Hepatocyte (in vitro differentiated cells): ENCODE measurements at regions not wholly inside any gene's neighbourhood (a gene's known extent, or its start where the extent isn't known, plus 50 kb on each side); places are given as distances from the start of the nearest gene placed in this dataset.

ENCODE experiments used
- DNase-seq: peaks from one replicate; pipeline ENCODE4 v3.0.0-alpha.2; 2016; ENCODE audit warnings: low spot score
- H2AFZ ChIP-seq: fragments of 200-600 bp; sonication (generic); 2 replicates; pipeline ENCODE4 v1.6.0; 2016; ENCODE audit warnings: antibody characterized with exemption, mild to moderate bottlenecking
- H3K27ac ChIP-seq: fragments of 200-600 bp; sonication (generic); 2 replicates; pipeline ENCODE4 v1.5.1; 2016; ENCODE audit warnings: mild to moderate bottlenecking
- H3K27me3 ChIP-seq: fragments of 200-600 bp; sonication (generic); 2 replicates; pipeline ENCODE4 v1.6.1; 2016
- H3K36me3 ChIP-seq: fragments of 200-600 bp; sonication (generic); replicated peaks from 2 replicates; pipeline ENCODE4 v1.5.1; 2016; ENCODE audit warnings: low read depth; ENCODE audit not compliant: insufficient read depth
- H3K4me1 ChIP-seq: fragments of 200-600 bp; sonication (generic); 2 replicates; pipeline ENCODE4 v1.5.1; 2016; ENCODE audit warnings: mild to moderate bottlenecking, moderate library complexity; ENCODE audit not compliant: insufficient read depth
- H3K4me2 ChIP-seq: fragments of 200-600 bp; sonication (generic); 2 replicates; pipeline ENCODE4 v1.6.0; 2016
- H3K4me3 ChIP-seq: fragments of 200-600 bp; sonication (generic); 2 replicates; pipeline ENCODE4 v1.5.1; 2016; ENCODE audit warnings: mild to moderate bottlenecking
- H3K79me2 ChIP-seq: fragments of 200-600 bp; sonication (generic); 2 replicates; pipeline ENCODE4 v1.6.0; 2017; ENCODE audit warnings: mild to moderate bottlenecking
- H3K9me2 ChIP-seq: fragments of 200-600 bp; sonication (generic); replicated peaks from 2 replicates; pipeline ENCODE4 v1.6.0; 2017; ENCODE audit warnings: mild to moderate bottlenecking; ENCODE audit not compliant: insufficient read depth
- H3K9me3 ChIP-seq: fragments of 200-600 bp; sonication (generic); 2 replicates; pipeline ENCODE4 v1.5.1; 2016; ENCODE audit warnings: low read depth, mild to moderate bottlenecking
- H4K20me1 ChIP-seq: fragments of 200-600 bp; sonication (generic); 2 replicates; pipeline ENCODE4 v1.6.0; 2016; ENCODE audit warnings: mild to moderate bottlenecking; ENCODE audit not compliant: insufficient read depth, poor library complexity, severe bottlenecking
- EZH2 ChIP-seq: fragments of 200-600 bp; sonication (generic); IDR thresholded peaks from 2 replicates; pipeline ENCODE4 v1.6.1; 2016; ENCODE audit warnings: antibody characterized with exemption, mild to moderate bottlenecking, borderline replicate concordance
- EZH2phosphoT487 ChIP-seq: fragments of 200-600 bp; sonication (generic); IDR thresholded peaks from one replicate; pipeline ENCODE4 v1.6.1; 2018; ENCODE audit warnings: antibody characterized with exemption, mild to moderate bottlenecking, low read depth, moderate library complexity; ENCODE audit not compliant: unreplicated experiment, severe bottlenecking
- WGBS: methylation state at CpG from one replicate; pipeline ENCODE4 v1.1.6; 2016; ENCODE audit warnings: low lambda C conversion rate; ENCODE audit errors: missing lambda C conversion rate; 5-methylcytosine and 5-hydroxymethylcytosine counted together
- TF ChIP-seq, protein P1 (sequence below): fragments of 200-600 bp; sonication (generic); IDR thresholded peaks from 2 replicates; pipeline ENCODE4 v1.5.1; 2016; ENCODE audit warnings: antibody characterized with exemption, mild to moderate bottlenecking; ENCODE audit not compliant: poor library complexity

DNA sequence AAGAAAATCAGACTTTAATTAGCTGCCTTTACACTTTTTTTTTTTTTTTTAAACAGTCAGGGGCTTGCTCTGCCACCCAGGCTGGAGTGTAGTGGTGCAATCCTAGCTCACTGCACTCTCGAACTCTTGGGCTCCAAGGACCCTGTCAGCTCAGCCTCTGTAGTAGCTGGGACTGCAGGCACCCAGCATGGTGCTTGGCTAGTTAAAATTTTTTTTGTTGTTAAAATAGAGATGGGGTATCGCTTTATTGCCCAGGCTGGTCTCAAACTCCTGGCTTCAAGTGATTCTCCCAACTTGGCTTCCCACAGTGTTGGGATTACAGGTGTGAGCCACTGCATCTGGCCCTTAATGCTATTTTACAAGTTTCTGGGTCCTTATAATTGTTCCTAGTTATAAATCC, 359.1 kb downstream of the SPRY1 start:
- Histone ChIP-seq H4K20me1 (no peaks in the 10 kb centered on the region), H3K36me3 (no peaks in the 10 kb centered on the region), H3K9me2 (no peaks in the 10 kb centered on the region), H3K4me3 (no peak overlapping the region), H2AFZ (no peak overlapping the region), H3K79me2 (no peaks in the 10 kb centered on the region), H3K27ac (no peak overlapping the region), H3K9me3 (no peaks in the 10 kb centered on the region), H3K27me3 (no peaks in the 10 kb centered on the region), H3K4me2 (no peak overlapping the region), H3K4me1 (no peaks in the 10 kb centered on the region)
- no peak for DNase-seq
- TF ChIP-seq, protein P1, sequence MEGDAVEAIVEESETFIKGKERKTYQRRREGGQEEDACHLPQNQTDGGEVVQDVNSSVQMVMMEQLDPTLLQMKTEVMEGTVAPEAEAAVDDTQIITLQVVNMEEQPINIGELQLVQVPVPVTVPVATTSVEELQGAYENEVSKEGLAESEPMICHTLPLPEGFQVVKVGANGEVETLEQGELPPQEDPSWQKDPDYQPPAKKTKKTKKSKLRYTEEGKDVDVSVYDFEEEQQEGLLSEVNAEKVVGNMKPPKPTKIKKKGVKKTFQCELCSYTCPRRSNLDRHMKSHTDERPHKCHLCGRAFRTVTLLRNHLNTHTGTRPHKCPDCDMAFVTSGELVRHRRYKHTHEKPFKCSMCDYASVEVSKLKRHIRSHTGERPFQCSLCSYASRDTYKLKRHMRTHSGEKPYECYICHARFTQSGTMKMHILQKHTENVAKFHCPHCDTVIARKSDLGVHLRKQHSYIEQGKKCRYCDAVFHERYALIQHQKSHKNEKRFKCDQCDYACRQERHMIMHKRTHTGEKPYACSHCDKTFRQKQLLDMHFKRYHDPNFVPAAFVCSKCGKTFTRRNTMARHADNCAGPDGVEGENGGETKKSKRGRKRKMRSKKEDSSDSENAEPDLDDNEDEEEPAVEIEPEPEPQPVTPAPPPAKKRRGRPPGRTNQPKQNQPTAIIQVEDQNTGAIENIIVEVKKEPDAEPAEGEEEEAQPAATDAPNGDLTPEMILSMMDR, result no peak
- TF ChIP-seq EZH2 (no peak), EZH2phosphoT487 (no peak)
- 93% methylated on average over 2 of the region's 2 CpGs for WGBS

DNA sequence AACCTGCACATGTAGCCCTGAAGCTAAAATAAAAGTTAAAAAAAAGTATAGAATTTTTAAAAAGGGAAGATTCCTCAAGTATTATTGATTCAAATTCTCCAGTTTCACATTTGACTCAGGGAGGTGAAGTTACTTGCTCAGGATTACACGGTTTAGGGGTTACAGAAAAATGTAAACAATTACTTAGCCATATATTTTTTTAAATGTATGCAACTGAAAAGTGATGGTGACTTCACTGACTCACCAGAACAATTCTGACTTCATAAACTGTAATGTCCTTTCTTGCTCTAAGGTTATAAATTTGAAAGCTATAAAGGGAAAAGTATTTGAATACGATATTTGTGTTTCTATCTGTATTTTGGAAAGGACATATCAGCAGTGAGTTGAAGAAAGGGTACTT, 371.2 kb downstream of the SPRY1 start:
- H3K27me3 ChIP-seq, result no peaks in the 10 kb centered on the region
- DNase-seq, result no peak
- H3K9me2 ChIP-seq, result no peaks in the 10 kb centered on the region
- no peak overlapping the region for H3K4me3 ChIP-seq
- no peak overlapping the region for H3K27ac ChIP-seq
- no peaks in the 10 kb centered on the region for H3K79me2 ChIP-seq
- H3K36me3 ChIP-seq, result no peaks in the 10 kb centered on the region
- WGBS, result 57% methylated on average over 2 of the region's 2 CpGs
- no peak overlapping the region for H3K4me2 ChIP-seq
- no peaks in the 10 kb centered on the region for H3K4me1 ChIP-seq
- no peaks in the 10 kb centered on the region for H3K9me3 ChIP-seq
- TF ChIP-seq EZH2phosphoT487, result no peak
- no peak for TF ChIP-seq EZH2
- TF ChIP-seq, protein P1, result no peak
- no peaks in the 10 kb centered on the region for H4K20me1 ChIP-seq
- H2AFZ ChIP-seq, result peak overlapping the region; percentile 10

DNA sequence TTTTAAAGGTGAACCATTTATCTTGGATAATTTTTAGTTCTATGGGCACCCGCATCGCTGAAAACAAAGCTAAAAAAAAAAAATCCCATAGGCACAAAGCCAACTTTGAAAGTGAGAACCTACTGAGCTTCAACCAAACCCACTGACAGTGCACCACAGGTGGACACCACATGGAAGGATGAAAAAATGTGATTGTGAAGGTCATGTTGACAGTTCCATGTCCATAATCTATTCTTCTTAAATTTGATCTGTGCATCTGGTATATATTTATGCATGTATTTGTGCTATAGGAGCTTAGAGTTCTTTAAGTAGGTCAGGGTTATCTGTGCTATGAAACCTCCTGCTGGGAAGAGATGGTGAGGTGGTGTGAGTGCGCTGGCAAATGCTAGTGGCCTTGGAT, 374.3 kb downstream of the SPRY1 start:
- no peak for TF ChIP-seq EZH2phosphoT487
- TF ChIP-seq, protein P1, result no peak
- TF ChIP-seq EZH2, result no peak
- H3K9me2 ChIP-seq, result no peaks in the 10 kb centered on the region
- WGBS, result 84% methylated on average over 3 of the region's 3 CpGs
- no peaks in the 10 kb centered on the region for H3K79me2 ChIP-seq
- no peak overlapping the region for H3K27ac ChIP-seq
- no peak overlapping the region for H2AFZ ChIP-seq
- no peaks in the 10 kb centered on the region for H3K9me3 ChIP-seq
- H3K27me3 ChIP-seq, result no peaks in the 10 kb centered on the region
- DNase-seq, result no peak
- H3K4me3 ChIP-seq, result no peak overlapping the region
- no peaks in the 10 kb centered on the region for H3K4me1 ChIP-seq
- H3K36me3 ChIP-seq, result no peaks in the 10 kb centered on the region
- H4K20me1 ChIP-seq, result no peaks in the 10 kb centered on the region
- H3K4me2 ChIP-seq, result no peak overlapping the region

DNA sequence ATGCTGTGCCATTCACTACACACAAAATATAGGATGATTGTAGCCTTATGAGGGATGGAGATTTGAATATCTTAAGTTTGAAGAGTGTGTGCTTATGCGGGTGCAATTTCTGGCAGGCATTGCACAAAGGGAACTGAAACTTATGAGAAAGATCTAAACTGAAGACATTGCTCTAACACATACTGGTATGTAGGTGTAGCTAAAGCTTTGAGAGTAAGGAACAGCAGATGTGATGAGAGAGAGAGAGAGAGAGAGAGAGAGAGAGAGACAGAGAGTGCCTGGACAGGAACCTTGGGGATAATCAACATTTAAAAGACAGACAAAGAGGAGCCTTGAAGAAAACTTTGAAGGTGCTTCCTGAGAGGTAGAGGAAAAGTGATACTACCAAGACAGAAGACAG, 379.7 kb downstream of the SPRY1 start:
- no peak overlapping the region for H3K4me2 ChIP-seq
- no peak overlapping the region for H2AFZ ChIP-seq
- H3K4me1 ChIP-seq, result no peaks in the 10 kb centered on the region
- H3K27me3 ChIP-seq, result no peaks in the 10 kb centered on the region
- no peak for TF ChIP-seq EZH2
- TF ChIP-seq, protein P1, result no peak
- TF ChIP-seq EZH2phosphoT487, result no peak
- no peak overlapping the region for H3K4me3 ChIP-seq
- H3K79me2 ChIP-seq, result no peaks in the 10 kb centered on the region
- no peak overlapping the region for H3K27ac ChIP-seq
- no peaks in the 10 kb centered on the region for H4K20me1 ChIP-seq
- DNase-seq, result no peak
- 94% methylated on average over 1 of the region's 1 CpG for WGBS
- no peaks in the 10 kb centered on the region for H3K9me2 ChIP-seq
- H3K9me3 ChIP-seq, result no peaks in the 10 kb centered on the region
- no peaks in the 10 kb centered on the region for H3K36me3 ChIP-seq
